ENCODE measurements at regions not wholly inside any gene's neighbourhood (a gene's known extent, or its start where the extent isn't known, plus 50 kb on each side); places are given as distances from the start of the nearest gene placed in this dataset.

GRCh38 chr5:58151414-58151813, 308.5 kb downstream of the PLK2 start:
- no peak for TF ChIP-seq CTCF (IDR thresholded peaks at IDR 0.05 in 4 of 5, conservative IDR thresholded peaks at IDR 0.05 in 1 of 5)
- TF ChIP-seq POLR2A (IDR thresholded peaks at IDR 0.05): no peak
